D721Med (cell line): ENCODE measurements at regions not wholly inside any gene's neighbourhood (a gene's known extent, or its start where the extent isn't known, plus 50 kb on each side); places are given as distances from the start of the nearest gene placed in this dataset.

Source experiments
- DNase-seq: peaks from one replicate; pipeline ENCODE4 v3.0.0; 2011; ENCODE audit warnings: low spot score; ENCODE audit not compliant: insufficient read length
- FAIRE-seq: peaks from 2 replicates; lab custom pipeline; 2011; peaks lifted over from hg19 to GRCh38; lab: Jason Lieb, UNC
- CTCF ChIP-seq: IDR thresholded peaks from 2 replicates; pipeline ENCODE4 v1.5.1; 2012; ENCODE audit warnings: mild to moderate bottlenecking, control low read depth; ENCODE audit not compliant: insufficient read depth; ENCODE audit errors: missing control alignments

- no peak for TF ChIP-seq CTCF
- DNase-seq (no peak), FAIRE-seq (no peak)
Observed at GRCh38 chr10:71031603-71032002, 143.2 kb upstream of the PCBD1 start.

DNA sequence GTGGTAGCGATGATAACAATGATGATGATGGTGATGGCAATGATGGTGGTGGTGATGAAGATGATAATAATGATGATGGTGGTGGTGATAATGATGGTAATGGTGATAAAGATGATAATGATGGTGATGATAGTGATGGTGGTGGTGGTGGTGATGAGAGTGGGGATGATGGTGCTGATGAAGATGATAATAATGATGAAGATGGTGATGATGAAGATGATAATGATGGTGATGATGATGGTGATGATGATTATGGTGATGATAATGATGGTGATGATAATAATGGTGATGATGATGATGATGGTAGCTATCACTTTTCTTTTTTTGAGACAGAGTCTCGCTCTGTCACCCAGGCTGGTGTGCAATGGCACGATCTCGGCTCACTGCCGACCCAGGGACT, 144.5 kb upstream of the PCBD1 start:
- no peak for TF ChIP-seq CTCF
- FAIRE-seq, result no peak

DNA sequence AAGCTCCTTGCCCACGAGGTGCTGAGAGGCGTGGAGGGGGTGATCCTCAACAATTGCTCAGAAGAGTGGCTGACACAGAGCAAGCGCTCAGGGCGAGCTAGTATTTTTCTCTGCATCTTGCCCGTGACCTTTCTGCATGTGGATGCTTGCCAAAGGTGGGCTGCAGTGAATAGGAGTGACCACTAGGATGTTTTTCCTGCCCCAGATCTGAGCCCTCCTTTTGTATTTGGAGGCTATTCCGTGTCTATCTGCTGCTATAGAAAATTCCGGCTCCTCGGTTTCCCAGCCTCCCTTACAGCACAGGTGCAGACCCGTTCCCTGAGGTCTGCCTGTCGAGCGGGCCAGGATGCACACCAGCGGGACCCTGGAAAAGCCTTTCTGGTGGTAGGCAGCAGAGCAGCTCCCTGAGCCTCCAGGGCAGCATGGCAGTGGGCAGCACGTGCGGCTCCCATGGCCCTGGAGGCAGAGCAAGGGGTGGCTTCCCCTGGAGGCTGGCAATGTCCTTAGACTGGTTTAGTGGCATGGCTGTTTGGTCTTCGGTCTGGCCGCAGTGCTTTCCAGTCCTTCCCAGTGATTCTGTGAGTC, 145.1 kb upstream of the PCBD1 start:
- DNase-seq (no peak), FAIRE-seq (no peak)
- TF ChIP-seq CTCF, result no peak

More for the DNA sequence above, 144.5 kb upstream of the PCBD1 start:
- no peak for DNase-seq

GRCh38 chr10:71035511-71036296, 147.3 kb upstream of the PCBD1 start:
- TF ChIP-seq CTCF, result no peak
- FAIRE-seq (no peak), DNase-seq (no peak)

GRCh38 chr10:71036297-71036966, 148.1 kb upstream of the PCBD1 start:
- FAIRE-seq (no peak), DNase-seq (no peak)
- no peak for TF ChIP-seq CTCF

DNA sequence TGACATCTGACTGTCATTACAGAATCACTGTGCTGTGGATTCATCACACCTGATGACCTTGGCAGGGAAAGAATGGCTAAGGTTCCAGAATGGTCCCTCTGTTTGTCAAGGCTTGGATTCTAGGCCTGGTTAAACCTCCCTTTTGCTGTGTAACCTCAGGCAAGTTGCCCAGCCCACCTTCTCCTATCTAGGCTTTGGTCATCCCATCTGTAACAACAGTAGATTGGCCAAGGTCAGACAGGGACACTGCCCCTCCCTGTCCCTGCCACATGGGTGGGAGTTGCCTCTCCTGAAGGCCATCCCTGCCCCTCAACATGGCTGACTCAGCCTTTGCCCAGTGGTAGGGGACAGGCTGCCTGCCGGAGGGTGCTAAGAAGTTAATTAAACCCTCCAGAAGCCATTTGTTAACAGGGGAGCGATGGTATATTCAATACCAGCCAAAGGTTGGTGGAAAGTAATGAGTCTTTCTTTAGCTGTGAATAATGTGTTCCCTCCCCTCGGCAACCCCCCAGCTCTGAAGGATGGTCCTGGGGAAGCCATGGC, 149.8 kb upstream of the PCBD1 start:
- no peak for TF ChIP-seq CTCF
- no peak for DNase-seq
- FAIRE-seq, result no peak
